ENCODE measurements at regions not wholly inside any gene's neighbourhood (a gene's known extent, or its start where the extent isn't known, plus 50 kb on each side); places are given as distances from the start of the nearest gene placed in this dataset.

- DNase-seq (ENCODE audit: low spot score) = no peak
Measured at GRCh38 chr2:6290217-6291015, 575.3 kb downstream of the CMPK2 start.

- no peak for DNase-seq (ENCODE audit: low spot score)
Measured at GRCh38 chr2:6294791-6295190, 570.9 kb downstream of the CMPK2 start.

GRCh38 chr2:6297238-6297637 lies 568.5 kb downstream of the CMPK2 start:
- no peak for DNase-seq (ENCODE audit: low spot score)

- DNase-seq (ENCODE audit: low spot score) = no peak
Measured at GRCh38 chr2:6301426-6301825, 564.3 kb downstream of the CMPK2 start.

GRCh38 chr2:6308986-6309385 lies 556.7 kb downstream of the CMPK2 start:
- DNase-seq (ENCODE audit: low spot score) = no peak

- DNase-seq (ENCODE audit: low spot score) = no peak
Measured at GRCh38 chr2:6309415-6310255, 556.1 kb downstream of the CMPK2 start.

- no peak for DNase-seq (ENCODE audit: low spot score)
Measured at GRCh38 chr2:6310256-6311215, 555.2 kb downstream of the CMPK2 start.

GRCh38 chr2:6312367-6312766 lies 553.3 kb downstream of the CMPK2 start:
- no peak for DNase-seq (ENCODE audit: low spot score)

- no peak for DNase-seq (ENCODE audit: low spot score)
Measured at GRCh38 chr2:6314218-6314960, 551.3 kb downstream of the CMPK2 start.

GRCh38 chr2:6325616-6326015 lies 540.1 kb downstream of the CMPK2 start:
- DNase-seq (ENCODE audit: low spot score) = peak; percentile 69

- DNase-seq (ENCODE audit: low spot score) = no peak
Measured at GRCh38 chr2:6326958-6327357, 538.7 kb downstream of the CMPK2 start.

GRCh38 chr2:6336752-6337471 lies 528.8 kb downstream of the CMPK2 start:
- DNase-seq (ENCODE audit: low spot score) = no peak

GRCh38 chr2:6337472-6337820 lies 528.3 kb downstream of the CMPK2 start:
- DNase-seq (ENCODE audit: low spot score) = no peak

GRCh38 chr2:6341588-6342129 lies 524.0 kb downstream of the CMPK2 start:
- DNase-seq (ENCODE audit: low spot score) = no peak

GRCh38 chr2:6342273-6342920 lies 523.3 kb downstream of the CMPK2 start:
- no peak for DNase-seq (ENCODE audit: low spot score)

GRCh38 chr2:6343076-6343475 lies 522.6 kb downstream of the CMPK2 start:
- DNase-seq (ENCODE audit: low spot score) = no peak

GRCh38 chr2:6352247-6352646 lies 513.5 kb downstream of the CMPK2 start:
- DNase-seq (ENCODE audit: low spot score) = no peak

- DNase-seq (ENCODE audit: low spot score) = peak; percentile 77
Measured at GRCh38 chr2:6352906-6353515, 512.7 kb downstream of the CMPK2 start.

- DNase-seq (ENCODE audit: low spot score) = no peak
Measured at GRCh38 chr2:6353669-6354068, 512.0 kb downstream of the CMPK2 start.

GRCh38 chr2:6354546-6354945 lies 511.2 kb downstream of the CMPK2 start:
- no peak for DNase-seq (ENCODE audit: low spot score)

All from ecto neural progenitor cell (in vitro differentiated cells).